AG09319 (cell line): ENCODE measurements at regions not wholly inside any gene's neighbourhood (a gene's known extent, or its start where the extent isn't known, plus 50 kb on each side); places are given as distances from the start of the nearest gene placed in this dataset.

ENCODE experiments used
- DNase-seq: peaks from one replicate; pipeline ENCODE4 v3.0.0-alpha.2; 2010; ENCODE audit warnings: low read depth; ENCODE audit errors: extremely low read depth
- TF ChIP-seq, protein P1 (sequence below): IDR thresholded peaks from 2 replicates; pipeline ENCODE4 v1.5.1; 2011; ENCODE audit warnings: low read depth, mild to moderate bottlenecking, inconsistent platforms, low read length, moderate library complexity

DNA sequence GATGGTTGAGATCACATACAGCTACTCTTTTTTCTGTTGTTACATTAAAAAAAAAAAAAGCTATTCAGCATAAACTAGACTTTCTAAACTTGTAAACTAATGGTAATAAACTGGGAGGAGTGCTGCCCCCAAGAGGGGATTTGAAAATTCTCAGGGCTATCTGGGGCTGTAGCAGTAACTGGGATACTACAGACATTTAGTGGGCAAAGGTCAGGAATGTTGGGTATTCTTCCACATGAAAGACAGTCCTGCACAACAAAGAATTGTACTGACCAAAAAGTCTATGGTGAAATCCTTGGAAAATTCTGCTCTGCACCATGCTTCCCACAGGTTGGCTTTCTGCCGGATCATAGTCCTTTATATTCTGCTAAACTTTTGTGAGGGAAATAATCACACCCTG lies 232.6 kb upstream of the BOD1L1 start:
- no peak for DNase-seq
- TF ChIP-seq, protein P1, sequence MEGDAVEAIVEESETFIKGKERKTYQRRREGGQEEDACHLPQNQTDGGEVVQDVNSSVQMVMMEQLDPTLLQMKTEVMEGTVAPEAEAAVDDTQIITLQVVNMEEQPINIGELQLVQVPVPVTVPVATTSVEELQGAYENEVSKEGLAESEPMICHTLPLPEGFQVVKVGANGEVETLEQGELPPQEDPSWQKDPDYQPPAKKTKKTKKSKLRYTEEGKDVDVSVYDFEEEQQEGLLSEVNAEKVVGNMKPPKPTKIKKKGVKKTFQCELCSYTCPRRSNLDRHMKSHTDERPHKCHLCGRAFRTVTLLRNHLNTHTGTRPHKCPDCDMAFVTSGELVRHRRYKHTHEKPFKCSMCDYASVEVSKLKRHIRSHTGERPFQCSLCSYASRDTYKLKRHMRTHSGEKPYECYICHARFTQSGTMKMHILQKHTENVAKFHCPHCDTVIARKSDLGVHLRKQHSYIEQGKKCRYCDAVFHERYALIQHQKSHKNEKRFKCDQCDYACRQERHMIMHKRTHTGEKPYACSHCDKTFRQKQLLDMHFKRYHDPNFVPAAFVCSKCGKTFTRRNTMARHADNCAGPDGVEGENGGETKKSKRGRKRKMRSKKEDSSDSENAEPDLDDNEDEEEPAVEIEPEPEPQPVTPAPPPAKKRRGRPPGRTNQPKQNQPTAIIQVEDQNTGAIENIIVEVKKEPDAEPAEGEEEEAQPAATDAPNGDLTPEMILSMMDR, result no peak

DNA sequence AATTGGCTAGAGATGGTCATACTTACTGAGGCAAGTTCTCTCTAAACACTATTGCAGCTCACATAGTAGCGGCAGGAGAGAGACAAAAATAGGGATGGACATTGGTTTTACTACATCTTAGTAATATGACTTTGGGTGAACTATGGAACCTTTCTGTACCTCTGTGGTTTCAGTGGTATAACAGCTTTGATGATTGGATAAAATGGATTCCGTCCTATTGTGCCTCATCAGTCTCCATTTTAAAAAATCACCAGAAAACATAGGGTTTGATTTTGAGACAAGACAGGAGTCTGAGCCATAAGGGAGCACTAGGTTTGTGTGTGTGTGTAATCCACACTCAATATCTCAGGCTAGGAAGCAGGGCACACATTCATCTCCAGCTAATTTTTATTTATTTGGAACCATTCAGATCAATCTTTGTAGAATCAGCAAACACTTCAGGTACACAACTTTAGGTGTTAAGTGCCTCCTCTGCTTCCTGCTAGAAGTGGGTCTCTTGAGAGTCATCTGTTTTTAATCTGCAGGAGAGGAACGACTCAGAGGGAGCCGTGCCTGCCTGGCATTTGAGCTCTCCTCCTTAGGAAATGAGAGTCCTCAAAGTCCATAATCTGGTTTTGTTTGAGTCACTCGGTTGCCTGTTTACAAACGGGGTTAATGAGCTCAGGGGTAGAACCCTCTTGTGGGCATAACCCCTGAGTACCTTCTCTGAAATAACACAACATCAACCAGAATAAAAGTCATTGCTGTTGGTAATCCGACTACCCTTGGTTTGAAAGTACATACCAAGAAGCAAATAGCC lies 238.5 kb upstream of the BOD1L1 start:
- TF ChIP-seq, protein P1, result no peak
- DNase-seq, result peak; percentile 52

DNA sequence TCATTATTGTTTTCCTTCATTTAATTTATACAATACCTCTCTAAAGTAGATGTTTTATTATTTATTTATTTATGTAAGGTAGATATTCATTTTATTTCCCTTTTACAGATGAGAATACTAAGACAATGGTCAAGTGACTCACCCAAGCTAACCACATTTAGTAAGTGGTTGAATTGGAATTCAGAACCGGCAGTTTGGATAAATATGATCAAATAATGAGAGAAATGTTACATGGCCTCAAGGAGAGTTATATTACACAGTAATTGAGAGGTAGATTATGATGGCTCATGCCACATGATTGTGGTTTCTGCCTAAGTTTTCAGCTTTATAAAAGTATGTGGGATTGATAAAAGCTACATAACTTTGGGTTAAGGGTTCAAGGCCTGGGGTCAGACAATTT lies 239.4 kb upstream of the BOD1L1 start:
- TF ChIP-seq, protein P1, result no peak
- DNase-seq, result peak; percentile 29

DNA sequence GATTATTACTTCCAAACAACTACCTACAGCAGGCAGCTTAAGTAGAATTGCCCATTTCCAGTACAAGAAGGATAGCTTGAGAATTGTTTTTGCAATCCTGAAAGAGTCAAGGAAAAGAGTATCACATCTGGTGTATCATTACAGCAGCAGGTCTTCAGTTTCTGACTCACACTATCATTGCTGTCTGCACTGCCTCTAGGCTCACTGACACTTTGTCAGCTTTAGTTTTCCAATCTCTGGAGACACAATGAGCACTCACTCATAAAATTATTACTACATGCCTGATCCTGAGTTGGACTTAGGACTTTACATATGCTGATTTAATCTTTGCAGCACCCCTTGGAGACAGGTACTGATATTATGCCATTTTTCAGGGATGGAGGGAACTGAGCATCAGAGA lies 244.6 kb upstream of the BOD1L1 start:
- no peak for DNase-seq

DNA sequence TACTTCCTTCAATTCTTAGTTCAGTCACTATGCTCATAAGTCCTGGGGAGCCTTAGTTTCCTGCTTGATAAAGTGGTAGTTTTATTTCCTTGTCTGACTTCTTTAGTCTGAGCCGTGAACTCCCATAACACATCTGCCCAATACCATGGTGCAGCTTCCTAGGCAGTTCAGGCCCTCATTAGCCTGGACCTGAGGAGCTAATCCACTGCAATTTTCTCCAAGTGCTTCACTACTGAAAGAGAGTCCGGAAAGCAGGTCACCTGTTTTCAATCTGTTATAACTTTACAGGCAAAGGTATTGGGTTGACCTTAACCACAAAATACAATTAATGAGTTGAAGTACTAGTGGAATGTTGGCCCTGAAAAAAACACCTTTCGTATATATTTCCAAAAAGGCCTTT lies 245.4 kb upstream of the BOD1L1 start:
- DNase-seq, result no peak
- TF ChIP-seq, protein P1, result no peak

More for the DNA sequence above, 244.6 kb upstream of the BOD1L1 start:
- TF ChIP-seq, protein P1, result no peak

DNA sequence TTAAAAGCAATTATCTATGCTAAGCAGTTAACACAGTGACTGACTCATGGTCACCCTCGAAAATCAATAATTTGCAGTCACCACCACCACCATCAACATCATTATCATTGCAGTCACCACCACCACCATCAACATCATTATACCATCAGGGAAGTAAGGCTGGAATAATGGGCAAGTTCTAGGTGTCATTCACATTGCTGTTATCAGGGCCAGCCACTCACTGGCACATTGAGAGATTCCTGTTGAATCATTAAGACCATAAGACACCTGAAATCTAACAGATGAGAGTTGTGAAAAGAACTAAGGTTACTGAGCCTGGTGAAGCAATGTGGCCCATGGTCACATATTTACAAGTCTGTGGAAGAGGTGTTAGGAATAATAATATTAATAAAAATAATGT lies 247.7 kb upstream of the BOD1L1 start:
- no peak for DNase-seq
- TF ChIP-seq, protein P1, result no peak

DNA sequence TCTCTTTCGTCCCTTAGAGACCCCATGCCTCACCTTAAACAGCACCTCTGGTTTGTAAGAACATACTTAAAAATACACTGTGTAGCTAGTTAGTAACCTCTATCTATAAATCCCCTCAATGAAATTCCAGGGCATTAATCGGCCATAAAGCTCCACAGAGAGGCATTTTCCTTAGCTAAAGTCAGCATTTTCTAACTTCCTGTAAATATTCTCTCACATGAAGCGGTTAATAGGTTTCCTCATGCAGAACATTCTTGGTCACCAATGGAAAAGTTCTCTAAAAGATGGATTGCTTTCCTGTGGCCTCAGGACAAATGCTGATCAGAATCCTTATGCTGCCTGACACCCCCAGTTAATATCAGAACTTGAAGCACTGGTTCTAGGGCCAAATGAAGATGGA lies 248.6 kb upstream of the BOD1L1 start:
- TF ChIP-seq, protein P1, result no peak
- DNase-seq, result no peak
